CD4-positive, CD25-positive, alpha-beta regulatory T cell (primary cell): ENCODE measurements at regions not wholly inside any gene's neighbourhood (a gene's known extent, or its start where the extent isn't known, plus 50 kb on each side); places are given as distances from the start of the nearest gene placed in this dataset.

Experiments
- ATAC-seq, 2 donors: fragments of 150-1000 bp; cut with Tn5 transposase; one replicate each; pipeline ENCODE4 v1.10.0; 2021; ENCODE audit warnings: low read depth in 2 of 2, moderate number of reproducible peaks in 2 of 2, moderate library complexity in 1 of 2
- DNase-seq, 3 donors: peaks; one replicate each; pipeline versions ENCODE4 v3.0.0 to v3.0.0-alpha.2; 2012 to 2022; ENCODE audit warnings: mixed read lengths in 1 of 3
- H3K27ac ChIP-seq: one replicate; pipeline ENCODE4 v1.7.0; 2013; ENCODE audit warnings: mild to moderate bottlenecking, low read length; ENCODE audit not compliant: insufficient read depth, poor library complexity, severe bottlenecking
- H3K27me3 ChIP-seq: one replicate; pipeline ENCODE4 v1.7.0; 2013; ENCODE audit warnings: low read length; ENCODE audit not compliant: control insufficient read depth, insufficient read depth
- H3K36me3 ChIP-seq: one replicate; pipeline ENCODE4 v1.7.0; 2013; ENCODE audit warnings: mild to moderate bottlenecking, low read length, moderate library complexity; ENCODE audit not compliant: control insufficient read depth, insufficient read depth
- H3K4me1 ChIP-seq: 2 replicates; pipeline ENCODE4 v1.7.0; 2013; ENCODE audit warnings: mild to moderate bottlenecking, low read length; ENCODE audit not compliant: insufficient read depth, control insufficient read depth, poor library complexity, severe bottlenecking
- H3K4me3 ChIP-seq: one replicate; pipeline ENCODE4 v1.7.0; 2013; ENCODE audit warnings: low read depth, mild to moderate bottlenecking, low read length, moderate library complexity
- H3K9me3 ChIP-seq, 2 experiments: 1 replicate in 1 of 2; 2 replicates in 1 of 2; pipeline ENCODE4 v1.7.0; 2013; ENCODE audit warnings: low read length in 2 of 2, mild to moderate bottlenecking in 1 of 2, moderate library complexity in 1 of 2; ENCODE audit not compliant: control insufficient read depth in 2 of 2
- H3K27ac Mint-ChIP-seq, 3 donors: one replicate each; pipeline ENCODE4 v1.8.0; 2020 to 2022; ENCODE audit warnings: mild to moderate bottlenecking in 3 of 3, mixed read lengths in 3 of 3, moderate library complexity in 2 of 3
- H3K27me3 Mint-ChIP-seq: one replicate; pipeline ENCODE4 v1.8.0; 2022; ENCODE audit warnings: mild to moderate bottlenecking, mixed read lengths
- H3K36me3 Mint-ChIP-seq: one replicate; pipeline ENCODE4 v1.8.0; 2020; ENCODE audit warnings: mixed read lengths
- H3K4me1 Mint-ChIP-seq, 4 donors: one replicate each; pipeline ENCODE4 v1.8.0; 2020 to 2022; ENCODE audit warnings: mixed read lengths in 4 of 4, mild to moderate bottlenecking in 1 of 4
- H3K4me3 Mint-ChIP-seq, 4 donors: one replicate each; pipeline ENCODE4 v1.8.0; 2020 to 2022; ENCODE audit warnings: mild to moderate bottlenecking in 4 of 4, mixed read lengths in 4 of 4, moderate library complexity in 3 of 4
- H3K9me3 Mint-ChIP-seq, 7 donors: one replicate each; pipeline ENCODE4 v1.8.0; 2020 to 2022; ENCODE audit warnings: mixed read lengths in 7 of 7, mild to moderate bottlenecking in 3 of 7, moderate library complexity in 2 of 7

DNA sequence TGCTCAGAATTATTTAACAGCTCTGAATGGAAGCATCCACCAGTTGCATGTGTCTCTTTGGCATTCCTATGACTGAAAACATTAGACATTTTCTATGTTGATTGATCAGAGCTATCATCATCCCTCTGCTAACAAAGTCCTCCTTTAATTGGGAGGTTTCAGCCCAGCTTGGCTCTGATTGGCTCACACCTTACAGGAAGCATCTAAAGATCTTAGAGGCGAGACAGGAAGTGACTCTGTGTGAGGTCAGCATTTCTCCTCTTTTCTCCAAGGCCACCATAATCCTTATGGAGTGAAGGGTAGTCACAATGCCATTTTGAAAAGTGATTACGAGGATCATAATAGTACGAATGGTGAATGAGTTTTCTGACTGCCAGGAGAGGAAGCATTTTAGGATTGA lies 260.8 kb downstream of the MIAT start:
- peaks cover 0 to 2% (median 0%) of the 10 kb centered on the region in 4 donors for H3K4me1 Mint-ChIP-seq
- Histone ChIP-seq H3K27ac (no peak overlapping the region), H3K4me1 (no peaks in the 10 kb centered on the region), H3K27me3 (no peaks in the 10 kb centered on the region), H3K36me3 (peaks cover 3% of the 10 kb centered on the region), H3K4me3 (no peak overlapping the region), H3K9me3 (no peaks in the 10 kb centered on the region)
- ATAC-seq: no peak
- DNase-seq: no peak
- no peaks in the 10 kb centered on the region for H3K27me3 Mint-ChIP-seq
- peaks cover 0 to 2% (median 0%) of the 10 kb centered on the region in 7 donors for H3K9me3 Mint-ChIP-seq
- no peaks in the 10 kb centered on the region for H3K36me3 Mint-ChIP-seq
- no peak overlapping the region for H3K4me3 Mint-ChIP-seq
- H3K27ac Mint-ChIP-seq: no peak overlapping the region

DNA sequence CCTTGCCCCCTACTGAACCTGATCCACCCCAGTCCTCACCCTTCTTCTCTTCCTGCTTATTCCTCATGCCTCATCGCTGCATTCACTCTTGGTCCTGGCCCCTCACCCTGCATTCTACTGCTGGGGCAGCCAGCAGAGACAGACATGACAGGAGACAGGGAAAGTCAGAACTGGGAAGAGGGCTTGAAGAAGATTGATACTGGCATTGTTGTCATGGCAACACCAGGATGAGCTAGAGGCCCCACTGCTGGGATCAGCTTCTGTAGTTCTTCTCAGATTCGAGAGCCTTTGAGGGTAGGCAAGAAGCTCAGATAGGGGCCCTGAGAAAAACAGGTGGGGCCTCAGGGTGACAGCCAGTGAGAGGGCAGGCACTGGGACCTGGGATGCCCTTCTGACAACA lies 264.3 kb downstream of the MIAT start:
- Mint-ChIP-seq H3K27ac (no peak overlapping the region), H3K27me3 (peaks cover 4% of the 10 kb centered on the region), H3K4me3 (no peak overlapping the region), H3K9me3 (peaks cover 0 to 2% (median 0%) of the 10 kb centered on the region in 7 donors), H3K36me3 (peaks cover 5% of the 10 kb centered on the region), H3K4me1 (peaks cover 0 to 4% (median 0%) of the 10 kb centered on the region in 4 donors)
- ATAC-seq (no peak), DNase-seq (no peak)
- Histone ChIP-seq H3K27me3 (no peaks in the 10 kb centered on the region), H3K4me3 (no peak overlapping the region), H3K4me1 (no peaks in the 10 kb centered on the region), H3K27ac (no peak overlapping the region), H3K36me3 (peaks cover 3% of the 10 kb centered on the region), H3K9me3 (no peaks in the 10 kb centered on the region)

DNA sequence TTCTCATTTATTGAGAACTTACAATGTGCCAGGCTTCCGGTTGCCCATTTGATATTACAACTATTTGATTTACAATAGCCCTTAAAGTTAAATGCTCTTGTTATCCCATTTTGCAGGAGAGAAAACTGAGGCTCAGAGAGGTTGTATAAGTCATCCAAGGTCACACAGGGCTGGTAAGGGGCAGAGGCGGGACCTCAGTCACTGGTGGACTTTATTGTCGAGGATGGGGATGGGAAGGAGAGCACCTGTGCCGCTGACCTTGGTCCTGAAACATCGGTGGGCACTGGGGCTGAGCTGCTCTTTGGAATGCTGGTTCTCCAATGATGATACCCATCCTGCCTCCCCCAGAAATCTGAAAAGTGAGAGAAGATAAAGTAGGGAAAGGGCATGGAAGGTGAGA lies 265.4 kb downstream of the MIAT start:
- peaks cover 5% of the 10 kb centered on the region for H3K36me3 Mint-ChIP-seq
- DNase-seq: no peak
- H3K36me3 ChIP-seq: peaks cover 3% of the 10 kb centered on the region
- no peak overlapping the region for H3K27ac ChIP-seq
- no peaks in the 10 kb centered on the region for H3K4me1 ChIP-seq
- peaks cover 0 to 2% (median 0%) of the 10 kb centered on the region in 7 donors for H3K9me3 Mint-ChIP-seq
- H3K9me3 ChIP-seq: no peaks in the 10 kb centered on the region
- H3K4me1 Mint-ChIP-seq: peaks cover 0 to 3% (median 0%) of the 10 kb centered on the region in 4 donors
- no peaks in the 10 kb centered on the region for H3K27me3 ChIP-seq
- no peak for ATAC-seq
- no peak overlapping the region for H3K4me3 Mint-ChIP-seq
- peaks cover 5% of the 10 kb centered on the region for H3K27me3 Mint-ChIP-seq
- H3K4me3 ChIP-seq: no peak overlapping the region
- H3K27ac Mint-ChIP-seq: no peak overlapping the region

DNA sequence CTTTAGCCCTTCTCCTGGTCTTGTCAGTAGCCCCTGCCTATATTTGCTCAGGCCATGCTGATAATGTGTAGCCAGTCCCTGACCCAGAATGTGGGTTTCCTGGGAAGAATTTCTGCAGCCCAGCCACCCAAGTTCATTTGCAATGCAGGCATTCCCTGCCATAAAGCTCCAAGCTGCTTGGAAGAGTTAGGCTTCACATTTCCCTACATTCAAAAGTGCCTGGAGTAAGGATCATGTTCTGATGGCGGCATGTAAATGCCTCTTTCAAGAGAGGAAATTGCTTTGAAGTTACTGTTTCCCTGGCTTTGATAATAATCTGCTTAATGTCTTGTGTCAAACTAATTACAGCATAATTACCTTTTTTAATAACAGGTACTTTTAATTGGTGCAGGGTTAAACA lies 266.1 kb downstream of the MIAT start:
- H3K4me1 Mint-ChIP-seq: peaks cover 0 to 2% (median 0%) of the 10 kb centered on the region in 4 donors
- H3K27ac ChIP-seq: no peak overlapping the region
- no peak for ATAC-seq
- no peaks in the 10 kb centered on the region for H3K27me3 ChIP-seq
- no peak overlapping the region for H3K4me3 Mint-ChIP-seq
- H3K9me3 Mint-ChIP-seq: peaks cover 0 to 2% (median 0%) of the 10 kb centered on the region in 7 donors
- H3K27me3 Mint-ChIP-seq: peaks cover 5% of the 10 kb centered on the region
- H3K36me3 Mint-ChIP-seq: peaks cover 5% of the 10 kb centered on the region
- no peaks in the 10 kb centered on the region for H3K4me1 ChIP-seq
- no peak for DNase-seq
- H3K9me3 ChIP-seq: no peaks in the 10 kb centered on the region
- H3K27ac Mint-ChIP-seq: peak overlapping the region in 1 of 3 donors; percentile 20
- H3K36me3 ChIP-seq: peaks cover 3% of the 10 kb centered on the region
- no peak overlapping the region for H3K4me3 ChIP-seq

DNA sequence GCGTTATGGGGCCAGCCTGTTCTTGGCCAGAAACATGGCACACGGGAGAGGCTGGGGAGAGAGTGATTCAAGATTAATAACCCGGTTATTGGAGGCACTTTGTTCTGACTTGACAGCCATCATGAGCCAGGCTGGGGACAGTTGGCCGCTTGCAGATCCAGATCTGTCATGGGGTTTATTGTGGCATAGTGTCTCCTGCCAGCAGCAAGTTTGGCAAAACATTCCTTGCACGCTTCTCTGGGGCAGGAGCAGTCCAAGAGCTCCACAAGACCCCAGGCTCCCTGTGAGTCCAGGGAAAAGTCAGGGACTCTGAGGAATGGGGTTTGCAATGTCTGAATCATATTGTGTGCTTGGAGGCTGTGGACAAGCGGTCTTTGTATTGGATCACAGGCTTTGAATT lies 270.4 kb downstream of the MIAT start:
- Histone ChIP-seq H3K27me3 (no peaks in the 10 kb centered on the region), H3K4me3 (no peak overlapping the region), H3K36me3 (no peaks in the 10 kb centered on the region), H3K4me1 (no peaks in the 10 kb centered on the region), H3K27ac (no peak overlapping the region), H3K9me3 (no peaks in the 10 kb centered on the region)
- no peak for ATAC-seq
- Mint-ChIP-seq H3K27me3 (peaks cover 5% of the 10 kb centered on the region), H3K27ac (no peak overlapping the region), H3K4me1 (peaks cover 0 to 2% (median 0%) of the 10 kb centered on the region in 4 donors), H3K9me3 (peaks cover 0 to 3% (median 0%) of the 10 kb centered on the region in 7 donors), H3K36me3 (peaks cover 5% of the 10 kb centered on the region), H3K4me3 (no peak overlapping the region)
- DNase-seq: no peak

DNA sequence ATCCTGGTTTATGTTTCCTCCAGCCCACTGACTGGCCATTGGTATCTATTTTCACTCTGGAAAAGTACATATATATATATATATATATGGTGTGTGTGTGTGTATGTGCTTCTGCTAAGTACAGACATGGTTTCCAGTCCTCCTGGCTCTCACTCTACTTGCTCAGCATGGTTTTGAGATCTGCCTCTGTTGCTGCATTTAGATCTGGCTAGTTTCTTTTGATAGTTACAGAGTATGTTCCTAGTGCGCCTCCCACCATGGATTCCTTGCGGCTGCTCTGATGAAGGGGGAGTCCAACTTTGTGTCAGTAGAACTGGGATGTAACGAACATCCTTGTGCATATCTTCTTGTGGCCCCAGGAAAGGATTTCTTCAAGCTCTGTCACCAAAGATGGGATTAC lies 274.1 kb downstream of the MIAT start:
- peaks cover 1% of the 10 kb centered on the region for H3K36me3 Mint-ChIP-seq
- ATAC-seq (no peak), DNase-seq (no peak)
- H3K9me3 Mint-ChIP-seq: peaks cover 0 to 3% (median 0%) of the 10 kb centered on the region in 7 donors
- Histone ChIP-seq H3K4me3 (no peak overlapping the region), H3K27me3 (no peaks in the 10 kb centered on the region), H3K27ac (no peak overlapping the region), H3K36me3 (no peaks in the 10 kb centered on the region), H3K4me1 (no peaks in the 10 kb centered on the region), H3K9me3 (no peaks in the 10 kb centered on the region)
- H3K27ac Mint-ChIP-seq: no peak overlapping the region
- H3K4me1 Mint-ChIP-seq: peaks cover 0 to 2% (median 0%) of the 10 kb centered on the region in 4 donors
- H3K27me3 Mint-ChIP-seq: peaks cover 4% of the 10 kb centered on the region
- no peak overlapping the region for H3K4me3 Mint-ChIP-seq

DNA sequence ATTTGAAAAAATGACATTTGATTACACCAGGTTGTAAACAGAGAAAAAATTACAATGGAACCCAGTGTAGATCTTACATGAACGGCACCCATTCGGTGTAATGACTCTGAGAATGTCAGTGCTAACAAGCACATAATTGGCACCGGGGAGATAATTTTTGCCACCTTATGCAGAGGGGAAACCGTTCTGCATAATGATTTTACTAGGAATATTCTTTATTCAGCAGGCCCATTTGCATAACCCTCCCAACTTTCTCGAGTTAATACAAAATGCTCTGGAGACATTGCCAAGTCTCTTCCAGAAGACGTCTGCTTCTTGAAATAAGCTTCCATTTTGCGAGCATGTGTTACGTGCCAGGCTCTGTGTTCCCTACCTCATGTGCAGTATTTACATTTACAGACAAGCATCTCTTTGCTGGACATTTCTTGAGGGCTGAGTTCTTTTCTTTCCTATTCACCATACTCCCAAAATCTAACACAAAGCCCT lies 275.8 kb downstream of the MIAT start:
- Mint-ChIP-seq H3K4me1 (no peaks in the 10 kb centered on the region), H3K27ac (no peak overlapping the region), H3K9me3 (peaks cover 0 to 9% (median 3%) of the 10 kb centered on the region in 7 donors), H3K36me3 (peaks cover 4% of the 10 kb centered on the region), H3K4me3 (no peak overlapping the region), H3K27me3 (no peaks in the 10 kb centered on the region)
- no peaks in the 10 kb centered on the region for H3K4me1 ChIP-seq
- H3K36me3 ChIP-seq: no peaks in the 10 kb centered on the region
- no peak overlapping the region for H3K27ac ChIP-seq
- H3K9me3 ChIP-seq: peaks cover 6 to 7% of the 10 kb centered on the region in 2 experiments
- H3K27me3 ChIP-seq: no peaks in the 10 kb centered on the region
- ATAC-seq (no peak), DNase-seq (no peak)
- H3K4me3 ChIP-seq: no peak overlapping the region

DNA sequence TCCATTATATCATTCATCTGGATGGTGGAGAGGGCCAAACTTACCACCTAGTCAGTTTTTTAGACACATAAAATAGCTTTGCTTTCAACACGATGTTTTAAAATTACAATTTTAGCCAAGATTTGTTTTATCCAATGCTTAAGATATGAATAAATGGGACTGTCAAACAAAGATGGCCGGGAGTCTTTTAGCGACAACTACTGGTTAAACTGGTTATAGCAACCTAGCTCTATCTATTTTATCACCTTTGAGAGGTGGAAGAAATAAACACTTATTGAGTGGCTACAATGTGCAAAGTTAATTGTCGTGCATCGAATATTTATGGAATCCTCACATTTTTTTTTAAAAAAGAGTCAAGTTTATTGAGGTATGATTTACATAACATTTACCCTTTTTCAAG lies 279.8 kb downstream of the MIAT start:
- peaks cover 4% of the 10 kb centered on the region for H3K36me3 Mint-ChIP-seq
- no peaks in the 10 kb centered on the region for H3K4me1 Mint-ChIP-seq
- Histone ChIP-seq H3K36me3 (no peaks in the 10 kb centered on the region), H3K4me1 (no peaks in the 10 kb centered on the region), H3K27ac (no peak overlapping the region), H3K27me3 (no peaks in the 10 kb centered on the region), H3K9me3 (peaks cover 6 to 7% of the 10 kb centered on the region in 2 experiments), H3K4me3 (no peak overlapping the region)
- H3K9me3 Mint-ChIP-seq: peaks cover 0 to 9% (median 3%) of the 10 kb centered on the region in 7 donors
- ATAC-seq (no peak), DNase-seq (no peak)
- no peaks in the 10 kb centered on the region for H3K27me3 Mint-ChIP-seq
- no peak overlapping the region for H3K27ac Mint-ChIP-seq
- H3K4me3 Mint-ChIP-seq: no peak overlapping the region
